GM10266 (cell line): ENCODE measurements at regions not wholly inside any gene's neighbourhood (a gene's known extent, or its start where the extent isn't known, plus 50 kb on each side); places are given as distances from the start of the nearest gene placed in this dataset.
"Not testable (repeated sequence)": the region's sequence is repeated elsewhere in the genome, so short reads cannot be mapped to it uniquely, and the experiment has no call there.

Source experiments
- DNase-seq: peaks from one replicate; pipeline ENCODE4 v3.0.0; 2012; ENCODE audit errors: extremely low spot score
- CTCF ChIP-seq: IDR thresholded peaks from 2 replicates; pipeline ENCODE4 v1.5.1; 2012; ENCODE audit warnings: mild to moderate bottlenecking, low read depth; ENCODE audit not compliant: control insufficient read depth, insufficient read depth; ENCODE audit errors: missing control alignments

GRCh38 chr2:211204902-211205301, 648.5 kb downstream of the CPS1 start:
- no peak for TF ChIP-seq CTCF
- no peak for DNase-seq

- no peak for TF ChIP-seq CTCF
- DNase-seq, result no peak
These were observed 649.0 kb downstream of the CPS1 start for GRCh38 chr2:211205358-211205757.

GRCh38 chr2:211205836-211206235, 649.4 kb downstream of the CPS1 start:
- TF ChIP-seq CTCF, result no peak

GRCh38 chr2:211216221-211216620, 659.8 kb downstream of the CPS1 start:
- no peak for TF ChIP-seq CTCF
- DNase-seq, result no peak

More at GRCh38 chr2:211205836-211206235, 649.4 kb downstream of the CPS1 start:
- DNase-seq, result no peak

GRCh38 chr2:211219548-211219947, 663.1 kb downstream of the CPS1 start:
- DNase-seq, result not testable (repeated sequence)

GRCh38 chr2:211225784-211226183, 669.4 kb downstream of the CPS1 start:
- no peak for TF ChIP-seq CTCF
- DNase-seq, result no peak

GRCh38 chr2:211228559-211228958, 672.2 kb downstream of the CPS1 start:
- DNase-seq, result no peak
- no peak for TF ChIP-seq CTCF

- no peak for DNase-seq
- no peak for TF ChIP-seq CTCF
These were observed 681.3 kb downstream of the CPS1 start for GRCh38 chr2:211237586-211238275.
